ENCODE measurements at regions not wholly inside any gene's neighbourhood (a gene's known extent, or its start where the extent isn't known, plus 50 kb on each side); places are given as distances from the start of the nearest gene placed in this dataset.

DNA sequence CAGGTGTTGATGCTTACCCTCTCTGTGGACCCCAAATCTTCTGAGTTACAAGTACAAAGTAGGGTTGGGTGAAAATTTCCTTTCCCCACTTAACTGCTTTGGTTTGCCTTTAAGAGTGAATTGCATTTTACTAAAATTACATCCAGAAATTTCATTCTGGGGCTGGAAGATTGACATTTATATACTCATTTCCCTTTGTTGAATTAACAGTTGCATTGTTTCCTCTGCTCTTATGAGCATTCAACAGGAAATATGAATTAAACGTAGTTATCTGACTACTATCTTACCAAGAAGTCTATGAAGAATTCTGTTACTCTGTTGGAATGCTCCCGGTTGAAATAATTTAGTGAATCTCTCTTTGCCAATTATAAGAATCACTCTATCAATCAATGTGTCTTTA, 1231.1 kb upstream of the NXPH2 start:
- TF ChIP-seq EP300 (IDR thresholded peaks at IDR 0.05; ENCODE audit: borderline replicate concordance): no peak
- TF ChIP-seq FOXM1 (IDR thresholded peaks at IDR 0.05; ENCODE audit: borderline replicate concordance, low read depth): no peak
- TF ChIP-seq, protein P1, sequence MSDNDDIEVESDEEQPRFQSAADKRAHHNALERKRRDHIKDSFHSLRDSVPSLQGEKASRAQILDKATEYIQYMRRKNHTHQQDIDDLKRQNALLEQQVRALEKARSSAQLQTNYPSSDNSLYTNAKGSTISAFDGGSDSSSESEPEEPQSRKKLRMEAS (IDR thresholded peaks at IDR 0.05): no peak
- no peak for TF ChIP-seq CREB1 (IDR thresholded peaks at IDR 0.05; ENCODE audit: low read depth)
- TF ChIP-seq, protein P2, sequence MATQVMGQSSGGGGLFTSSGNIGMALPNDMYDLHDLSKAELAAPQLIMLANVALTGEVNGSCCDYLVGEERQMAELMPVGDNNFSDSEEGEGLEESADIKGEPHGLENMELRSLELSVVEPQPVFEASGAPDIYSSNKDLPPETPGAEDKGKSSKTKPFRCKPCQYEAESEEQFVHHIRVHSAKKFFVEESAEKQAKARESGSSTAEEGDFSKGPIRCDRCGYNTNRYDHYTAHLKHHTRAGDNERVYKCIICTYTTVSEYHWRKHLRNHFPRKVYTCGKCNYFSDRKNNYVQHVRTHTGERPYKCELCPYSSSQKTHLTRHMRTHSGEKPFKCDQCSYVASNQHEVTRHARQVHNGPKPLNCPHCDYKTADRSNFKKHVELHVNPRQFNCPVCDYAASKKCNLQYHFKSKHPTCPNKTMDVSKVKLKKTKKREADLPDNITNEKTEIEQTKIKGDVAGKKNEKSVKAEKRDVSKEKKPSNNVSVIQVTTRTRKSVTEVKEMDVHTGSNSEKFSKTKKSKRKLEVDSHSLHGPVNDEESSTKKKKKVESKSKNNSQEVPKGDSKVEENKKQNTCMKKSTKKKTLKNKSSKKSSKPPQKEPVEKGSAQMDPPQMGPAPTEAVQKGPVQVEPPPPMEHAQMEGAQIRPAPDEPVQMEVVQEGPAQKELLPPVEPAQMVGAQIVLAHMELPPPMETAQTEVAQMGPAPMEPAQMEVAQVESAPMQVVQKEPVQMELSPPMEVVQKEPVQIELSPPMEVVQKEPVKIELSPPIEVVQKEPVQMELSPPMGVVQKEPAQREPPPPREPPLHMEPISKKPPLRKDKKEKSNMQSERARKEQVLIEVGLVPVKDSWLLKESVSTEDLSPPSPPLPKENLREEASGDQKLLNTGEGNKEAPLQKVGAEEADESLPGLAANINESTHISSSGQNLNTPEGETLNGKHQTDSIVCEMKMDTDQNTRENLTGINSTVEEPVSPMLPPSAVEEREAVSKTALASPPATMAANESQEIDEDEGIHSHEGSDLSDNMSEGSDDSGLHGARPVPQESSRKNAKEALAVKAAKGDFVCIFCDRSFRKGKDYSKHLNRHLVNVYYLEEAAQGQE (IDR thresholded peaks at IDR 0.05; ENCODE audit: low read depth): no peak
- TF ChIP-seq TCF12 (IDR thresholded peaks at IDR 0.05; ENCODE audit: low read depth): no peak
- no peak for TF ChIP-seq EGR1 (IDR thresholded peaks at IDR 0.05)
- TF ChIP-seq ZBTB7A (IDR thresholded peaks at IDR 0.05; ENCODE audit: low read depth): no peak
- no peak for TF ChIP-seq RAD21 (IDR thresholded peaks at IDR 0.05; ENCODE audit: low read depth)
- TF ChIP-seq CEBPB (IDR thresholded peaks at IDR 0.05): no peak
- TF ChIP-seq, protein P3, sequence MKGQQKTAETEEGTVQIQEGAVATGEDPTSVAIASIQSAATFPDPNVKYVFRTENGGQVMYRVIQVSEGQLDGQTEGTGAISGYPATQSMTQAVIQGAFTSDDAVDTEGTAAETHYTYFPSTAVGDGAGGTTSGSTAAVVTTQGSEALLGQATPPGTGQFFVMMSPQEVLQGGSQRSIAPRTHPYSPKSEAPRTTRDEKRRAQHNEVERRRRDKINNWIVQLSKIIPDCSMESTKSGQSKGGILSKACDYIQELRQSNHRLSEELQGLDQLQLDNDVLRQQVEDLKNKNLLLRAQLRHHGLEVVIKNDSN (IDR thresholded peaks at IDR 0.05): no peak
- TF ChIP-seq YY1 (IDR thresholded peaks at IDR 0.05; ENCODE audit: low read depth): no peak

Measured in Ishikawa (cell line).